Keratinocyte (primary cell): ENCODE measurements at regions not wholly inside any gene's neighbourhood (a gene's known extent, or its start where the extent isn't known, plus 50 kb on each side); places are given as distances from the start of the nearest gene placed in this dataset.

Experiments
- DNase-seq: peaks from one replicate; pipeline ENCODE4 v3.0.0-alpha.2; 2011; ENCODE audit warnings: low read depth, missing footprints, low spot score
- FAIRE-seq: peaks from 2 replicates; lab custom pipeline; 2011; peaks lifted over from hg19 to GRCh38; lab: Jason Lieb, UNC
- H2AFZ ChIP-seq: 2 replicates; pipeline ENCODE4 v1.6.0; 2012; ENCODE audit warnings: low read length, control low read depth, inconsistent platforms; ENCODE audit not compliant: control insufficient read depth
- H3K27ac ChIP-seq: 2 replicates; pipeline ENCODE4 v1.5.1; 2011; ENCODE audit warnings: low read length; ENCODE audit not compliant: control insufficient read depth, insufficient read depth
- H3K27me3 ChIP-seq: 3 replicates; pipeline ENCODE4 v1.6.0; 2011; ENCODE audit warnings: low read length; ENCODE audit not compliant: control insufficient read depth, insufficient read depth; ENCODE audit errors: extremely low read depth
- H3K36me3 ChIP-seq, 2 experiments: 2 replicates in 1 of 2; 3 replicates in 1 of 2; pipeline ENCODE4 v1.5.1; 2011; ENCODE audit warnings: low read length in 2 of 2, mild to moderate bottlenecking in 1 of 2; ENCODE audit not compliant: control insufficient read depth in 2 of 2, insufficient read depth in 2 of 2; ENCODE audit errors: extremely low read depth in 1 of 2
- H3K4me1 ChIP-seq: 3 replicates; pipeline ENCODE4 v1.5.1; 2011; ENCODE audit warnings: low read length; ENCODE audit not compliant: control insufficient read depth, insufficient read depth; ENCODE audit errors: extremely low read depth
- H3K4me2 ChIP-seq: 3 replicates; pipeline ENCODE4 v1.6.0; 2011; ENCODE audit warnings: low read depth, low read length; ENCODE audit not compliant: control insufficient read depth, insufficient read depth; ENCODE audit errors: extremely low read depth
- H3K4me3 ChIP-seq, 3 experiments: fragments of 200-600 bp in 1 of 3; sonication (generic) in 1 of 3; 2 replicates in 2 of 3; 3 replicates in 1 of 3; pipeline ENCODE4 v1.5.1; 2011 to 2016; ENCODE audit warnings: low read length in 3 of 3, mild to moderate bottlenecking in 3 of 3, control low read depth in 2 of 3, inconsistent platforms in 1 of 3, low read depth in 1 of 3, mixed read lengths in 1 of 3, mixed run types in 1 of 3, moderate library complexity in 1 of 3; ENCODE audit not compliant: control insufficient read depth in 2 of 3, insufficient read depth in 2 of 3; ENCODE audit errors: extremely low read depth in 1 of 3
- H3K79me2 ChIP-seq: 2 replicates; pipeline ENCODE4 v1.6.0; 2012; ENCODE audit warnings: low read length; ENCODE audit not compliant: control insufficient read depth, insufficient read depth
- H3K9ac ChIP-seq: 3 replicates; pipeline ENCODE4 v1.6.0; 2011; ENCODE audit warnings: low read length; ENCODE audit not compliant: control insufficient read depth, insufficient read depth; ENCODE audit errors: extremely low read depth
- H3K9me1 ChIP-seq: 3 replicates; pipeline ENCODE4 v1.6.0; 2011; ENCODE audit warnings: low read length; ENCODE audit not compliant: control insufficient read depth, insufficient read depth; ENCODE audit errors: extremely low read depth
- H3K9me3 ChIP-seq: 2 replicates; pipeline ENCODE4 v1.5.1; 2012; ENCODE audit warnings: low read depth, low read length; ENCODE audit not compliant: control insufficient read depth
- H4K20me1 ChIP-seq: 3 replicates; pipeline ENCODE4 v1.6.0; 2011; ENCODE audit warnings: low read length; ENCODE audit not compliant: control insufficient read depth, insufficient read depth; ENCODE audit errors: extremely low read depth
- EZH2 ChIP-seq: IDR thresholded peaks from one replicate; pipeline ENCODE4 v1.6.1; 2012; ENCODE audit warnings: inconsistent platforms, mild to moderate bottlenecking, low read length, moderate library complexity
- dilution Hi-C: fragments of 300-500 bp; cut with MboI; formaldehyde crosslinking; loops from one replicate; pipeline ENCODE4 v1.7.0; 2020; ENCODE audit warnings: low sequenced_read_pairs; ENCODE audit not compliant: extremely low pct_ligation_motif_present
- TF ChIP-seq, protein P1 (sequence below), 3 experiments: IDR thresholded peaks in 1 of 3; conservative IDR thresholded peaks in 1 of 3; optimal IDR thresholded peaks in 1 of 3; 2 replicates in 2 of 3; 3 replicates in 1 of 3; pipeline versions ENCODE3 to v1.5.1; 2011; ENCODE audit warnings: low read length in 3 of 3, mild to moderate bottlenecking in 3 of 3, moderate library complexity in 2 of 3, control low read depth in 1 of 3, inconsistent platforms in 1 of 3; ENCODE audit not compliant: insufficient read depth in 2 of 3; ENCODE audit errors: extremely low read depth in 1 of 3

DNA sequence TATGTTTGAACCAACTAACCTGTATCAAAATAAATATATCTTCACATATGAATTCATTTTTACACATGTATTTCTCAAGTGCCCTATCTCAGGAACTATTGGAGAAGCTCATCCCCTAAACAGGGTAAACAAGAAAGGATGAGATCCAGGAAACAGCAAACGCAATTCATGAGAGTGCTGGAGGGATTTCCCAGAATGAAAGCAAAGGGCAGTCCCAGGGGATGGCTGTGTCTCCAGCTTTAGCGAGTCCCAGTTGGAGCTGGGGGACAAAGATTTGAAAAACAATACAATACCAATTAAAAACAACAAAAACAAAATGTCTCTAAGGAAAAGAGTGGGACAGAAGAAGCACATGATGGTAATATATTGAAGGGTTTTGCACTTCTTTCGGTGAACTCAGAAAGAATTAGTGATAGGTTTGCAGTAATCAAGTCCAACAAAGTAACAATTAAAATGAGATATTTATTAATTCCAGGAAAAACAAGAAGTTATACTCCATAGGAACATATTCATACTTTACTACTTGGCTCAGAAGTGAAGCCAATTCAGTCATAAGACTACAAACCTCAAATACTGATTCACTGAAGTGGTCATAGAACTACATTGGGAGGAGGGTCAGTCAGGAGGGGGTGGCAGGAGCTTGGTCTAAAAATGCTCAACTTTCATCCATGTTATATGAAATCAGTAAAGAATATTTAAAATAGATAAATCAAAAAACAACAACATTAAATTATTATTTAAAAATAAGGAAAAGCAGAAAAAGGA is 73.1 kb upstream of the PDE1A start:
- FAIRE-seq = no peak
- no peak overlapping the region for H2AFZ ChIP-seq
- H3K4me3 ChIP-seq = no peak overlapping the region

DNA sequence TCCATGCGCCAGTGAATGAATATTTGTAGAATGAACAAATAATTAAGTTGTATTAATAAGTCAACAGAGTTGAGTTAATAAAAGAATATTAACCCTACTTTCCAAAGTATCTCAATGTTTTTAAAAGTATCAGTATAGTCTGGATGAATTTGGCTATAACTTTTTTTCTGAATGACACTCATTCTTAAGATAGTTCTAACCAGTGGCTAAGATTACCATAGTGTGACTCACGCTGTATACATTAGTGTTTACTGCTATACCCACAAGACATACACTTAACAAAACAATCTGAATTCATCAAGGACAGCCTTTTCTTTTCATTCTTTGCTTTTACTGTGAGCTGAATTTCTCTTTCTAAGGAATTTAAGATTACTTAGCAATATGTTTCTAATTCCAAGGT is 77.0 kb upstream of the PDE1A start:
- no peaks in the 10 kb centered on the region for H3K4me1 ChIP-seq
- dilution Hi-C loops = no loop called here
- no peak overlapping the region for H3K4me3 ChIP-seq
- no peak overlapping the region for H3K9ac ChIP-seq
- FAIRE-seq = no peak
- no peak overlapping the region for H3K4me2 ChIP-seq
- H3K9me3 ChIP-seq = no peaks in the 10 kb centered on the region
- H2AFZ ChIP-seq = no peak overlapping the region
- no peak overlapping the region for H3K27ac ChIP-seq
- no peaks in the 10 kb centered on the region for H3K79me2 ChIP-seq
- no peak for DNase-seq
- H4K20me1 ChIP-seq = no peaks in the 10 kb centered on the region
- TF ChIP-seq, protein P1, sequence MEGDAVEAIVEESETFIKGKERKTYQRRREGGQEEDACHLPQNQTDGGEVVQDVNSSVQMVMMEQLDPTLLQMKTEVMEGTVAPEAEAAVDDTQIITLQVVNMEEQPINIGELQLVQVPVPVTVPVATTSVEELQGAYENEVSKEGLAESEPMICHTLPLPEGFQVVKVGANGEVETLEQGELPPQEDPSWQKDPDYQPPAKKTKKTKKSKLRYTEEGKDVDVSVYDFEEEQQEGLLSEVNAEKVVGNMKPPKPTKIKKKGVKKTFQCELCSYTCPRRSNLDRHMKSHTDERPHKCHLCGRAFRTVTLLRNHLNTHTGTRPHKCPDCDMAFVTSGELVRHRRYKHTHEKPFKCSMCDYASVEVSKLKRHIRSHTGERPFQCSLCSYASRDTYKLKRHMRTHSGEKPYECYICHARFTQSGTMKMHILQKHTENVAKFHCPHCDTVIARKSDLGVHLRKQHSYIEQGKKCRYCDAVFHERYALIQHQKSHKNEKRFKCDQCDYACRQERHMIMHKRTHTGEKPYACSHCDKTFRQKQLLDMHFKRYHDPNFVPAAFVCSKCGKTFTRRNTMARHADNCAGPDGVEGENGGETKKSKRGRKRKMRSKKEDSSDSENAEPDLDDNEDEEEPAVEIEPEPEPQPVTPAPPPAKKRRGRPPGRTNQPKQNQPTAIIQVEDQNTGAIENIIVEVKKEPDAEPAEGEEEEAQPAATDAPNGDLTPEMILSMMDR (optimal IDR thresholded peaks at IDR 0.05 in 1 of 3, IDR thresholded peaks at IDR 0.05 in 1 of 3, conservative IDR thresholded peaks at IDR 0.05 in 1 of 3; ENCODE audit: extremely low read depth in 1 of 3, insufficient read depth in 2 of 3, low read length in 3 of 3) = no peak
- no peak for TF ChIP-seq EZH2
- H3K27me3 ChIP-seq = no peaks in the 10 kb centered on the region
- no peaks in the 10 kb centered on the region for H3K9me1 ChIP-seq
- no peaks in the 10 kb centered on the region for H3K36me3 ChIP-seq

More for the DNA sequence above, 73.1 kb upstream of the PDE1A start:
- Histone ChIP-seq H3K36me3 (no peaks in the 10 kb centered on the region), H3K27ac (no peak overlapping the region), H3K9me3 (no peaks in the 10 kb centered on the region), H3K9ac (no peak overlapping the region), H4K20me1 (no peaks in the 10 kb centered on the region), H3K79me2 (no peaks in the 10 kb centered on the region), H3K9me1 (no peaks in the 10 kb centered on the region), H3K27me3 (no peaks in the 10 kb centered on the region), H3K4me2 (no peak overlapping the region), H3K4me1 (no peaks in the 10 kb centered on the region)
- no peak for DNase-seq
- dilution Hi-C loops = no loop called here
- TF ChIP-seq EZH2 = no peak
- TF ChIP-seq, protein P1 (optimal IDR thresholded peaks at IDR 0.05 in 1 of 3, IDR thresholded peaks at IDR 0.05 in 1 of 3, conservative IDR thresholded peaks at IDR 0.05 in 1 of 3; ENCODE audit: extremely low read depth in 1 of 3, insufficient read depth in 2 of 3, low read length in 3 of 3) = no peak
